ENCODE measurements at regions not wholly inside any gene's neighbourhood (a gene's known extent, or its start where the extent isn't known, plus 50 kb on each side); places are given as distances from the start of the nearest gene placed in this dataset.

GRCh38 chr2:39947294-39948015 lies 168.4 kb upstream of the THUMPD2 start:
- TF ChIP-seq, protein P1, sequence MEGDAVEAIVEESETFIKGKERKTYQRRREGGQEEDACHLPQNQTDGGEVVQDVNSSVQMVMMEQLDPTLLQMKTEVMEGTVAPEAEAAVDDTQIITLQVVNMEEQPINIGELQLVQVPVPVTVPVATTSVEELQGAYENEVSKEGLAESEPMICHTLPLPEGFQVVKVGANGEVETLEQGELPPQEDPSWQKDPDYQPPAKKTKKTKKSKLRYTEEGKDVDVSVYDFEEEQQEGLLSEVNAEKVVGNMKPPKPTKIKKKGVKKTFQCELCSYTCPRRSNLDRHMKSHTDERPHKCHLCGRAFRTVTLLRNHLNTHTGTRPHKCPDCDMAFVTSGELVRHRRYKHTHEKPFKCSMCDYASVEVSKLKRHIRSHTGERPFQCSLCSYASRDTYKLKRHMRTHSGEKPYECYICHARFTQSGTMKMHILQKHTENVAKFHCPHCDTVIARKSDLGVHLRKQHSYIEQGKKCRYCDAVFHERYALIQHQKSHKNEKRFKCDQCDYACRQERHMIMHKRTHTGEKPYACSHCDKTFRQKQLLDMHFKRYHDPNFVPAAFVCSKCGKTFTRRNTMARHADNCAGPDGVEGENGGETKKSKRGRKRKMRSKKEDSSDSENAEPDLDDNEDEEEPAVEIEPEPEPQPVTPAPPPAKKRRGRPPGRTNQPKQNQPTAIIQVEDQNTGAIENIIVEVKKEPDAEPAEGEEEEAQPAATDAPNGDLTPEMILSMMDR (IDR thresholded peaks at IDR 0.05; ENCODE audit: control extremely low read depth in 1 of 3, insufficient read depth in 1 of 3, low read depth in 1 of 3, low read length in 3 of 3) = no peak
- no peak for TF ChIP-seq JUND (IDR thresholded peaks at IDR 0.05; ENCODE audit: low read length)
- no peak for TF ChIP-seq EZH2 (IDR thresholded peaks at IDR 0.05; ENCODE audit: low read depth, low read length, severe bottlenecking)
- TF ChIP-seq, protein P2, sequence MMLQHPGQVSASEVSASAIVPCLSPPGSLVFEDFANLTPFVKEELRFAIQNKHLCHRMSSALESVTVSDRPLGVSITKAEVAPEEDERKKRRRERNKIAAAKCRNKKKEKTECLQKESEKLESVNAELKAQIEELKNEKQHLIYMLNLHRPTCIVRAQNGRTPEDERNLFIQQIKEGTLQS (IDR thresholded peaks at IDR 0.05; ENCODE audit: insufficient read depth, low read depth, low read length) = no peak

Measured in H1 (cell line).